Sciatic nerve (tissue), 2 donors: ENCODE measurements at regions not wholly inside any gene's neighbourhood (a gene's known extent, or its start where the extent isn't known, plus 50 kb on each side); places are given as distances from the start of the nearest gene placed in this dataset.

Experiments
- ATAC-seq: fragments of 200-7000 bp; cut with Tn5 transposase; one replicate; pipeline ENCODE4 v1.9.1; 2020; ENCODE audit warnings: mild to moderate bottlenecking, moderate library complexity
- DNase-seq: peaks from one replicate; pipeline ENCODE4 v3.0.0-alpha.2; 2020; ENCODE audit warnings: low spot score
- intact Hi-C: fragments of 100-400 bp; cut with DNase I; formaldehyde crosslinking; loops from one replicate; pipeline ENCODE4 v1.14.2; 2022
- donor health status: DM: no; HTN: no; CAD: no.
- donor health status: DM: no; HTN: no; CAD: no.

DNA sequence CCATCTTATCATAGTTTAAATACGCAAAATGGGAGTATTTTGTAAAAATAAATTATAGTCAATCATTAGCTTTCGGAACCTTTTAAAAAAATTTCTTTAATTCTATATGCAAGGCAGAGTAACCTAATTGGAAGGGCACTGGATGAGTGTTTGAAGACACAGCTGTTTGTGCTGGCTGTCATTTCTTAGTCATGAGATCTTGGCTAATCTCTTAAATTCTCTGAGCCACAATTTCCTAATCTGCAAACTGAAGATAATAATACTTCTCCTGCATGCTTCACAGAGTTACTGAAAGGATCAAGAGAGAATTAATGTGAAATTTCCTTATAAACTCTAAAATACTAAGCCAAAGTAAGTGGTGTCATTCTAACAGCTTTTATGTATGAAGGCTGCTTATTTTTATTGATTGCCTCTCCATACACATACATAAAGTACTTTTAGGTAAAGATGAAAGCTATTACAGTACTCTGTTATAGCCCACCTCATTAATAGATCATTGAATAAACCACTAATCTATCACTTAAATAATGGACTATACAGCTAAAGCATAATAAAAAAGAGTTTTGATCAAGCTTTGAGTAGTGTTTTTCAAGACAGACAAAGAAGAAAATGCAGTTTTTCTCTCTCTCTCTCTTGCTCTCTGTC is 383.7 kb upstream of the IRAK1BP1 start:
- ATAC-seq (no peak), DNase-seq (no peak)
- intact Hi-C loops, result no loop called here

DNA sequence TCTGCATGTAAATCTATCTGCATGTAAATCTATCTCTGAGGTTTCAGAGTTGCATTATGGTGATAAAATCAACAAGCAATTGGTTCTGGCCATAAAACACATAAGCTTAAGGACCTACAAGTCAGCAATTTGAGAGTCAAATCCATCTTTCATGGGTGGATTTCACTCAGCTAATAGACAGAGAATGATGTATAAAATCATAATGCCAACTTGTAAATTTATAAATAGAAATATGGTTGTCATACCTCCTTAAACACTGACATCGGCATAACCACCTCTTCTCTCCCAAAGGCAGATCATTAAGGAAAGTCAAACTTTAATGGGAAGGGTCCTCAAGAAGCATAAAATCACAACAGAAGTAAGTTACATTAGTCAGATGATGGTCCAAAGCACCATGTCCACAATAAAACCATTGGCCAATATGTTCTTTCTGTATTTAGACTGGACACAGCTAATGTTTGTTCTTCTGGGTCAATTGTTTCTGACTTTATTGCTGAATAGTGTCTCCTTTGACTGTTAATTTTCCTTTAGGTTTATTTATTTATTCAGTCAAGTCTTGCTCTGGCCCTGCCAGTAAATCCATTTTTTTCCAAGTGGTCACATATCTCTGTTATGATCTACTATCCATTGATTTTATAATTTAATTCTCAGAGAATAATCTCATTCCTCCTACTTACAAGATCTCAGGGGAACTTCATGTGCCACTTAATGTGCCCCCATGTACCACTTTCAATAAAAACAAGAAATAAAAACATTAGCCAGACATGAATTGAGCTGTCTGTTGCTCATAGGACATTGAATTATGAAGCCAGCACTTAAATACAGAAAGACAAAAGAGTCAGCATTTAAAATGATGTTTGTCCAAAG is 382.9 kb upstream of the IRAK1BP1 start:
- DNase-seq (no peak), ATAC-seq (no peak)
- intact Hi-C loops, result no loop called here

GRCh38 chr6:78487401-78487800 is 379.9 kb upstream of the IRAK1BP1 start:
- DNase-seq (no peak), ATAC-seq (no peak)
- intact Hi-C loops, result no loop called here

DNA sequence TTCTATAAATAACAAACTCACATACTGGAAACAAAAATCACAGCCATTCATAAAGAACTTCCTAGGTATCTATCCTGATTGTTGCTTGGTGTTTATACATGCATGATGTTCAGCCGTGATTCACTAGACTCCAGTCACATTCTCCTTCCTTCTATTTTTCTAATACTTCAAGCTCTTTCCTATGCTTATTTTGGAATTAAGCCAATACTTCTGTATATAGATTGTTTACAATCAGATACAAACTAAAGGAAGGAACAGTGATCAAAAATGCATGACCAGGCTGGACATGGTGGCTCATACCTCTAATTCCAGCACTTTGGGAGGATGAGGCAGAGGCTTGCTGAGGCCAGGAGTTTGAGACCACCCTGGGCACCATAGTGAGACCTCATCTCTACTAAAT is 377.5 kb upstream of the IRAK1BP1 start:
- intact Hi-C loops, result no loop called here
- ATAC-seq (no peak), DNase-seq (no peak)

DNA sequence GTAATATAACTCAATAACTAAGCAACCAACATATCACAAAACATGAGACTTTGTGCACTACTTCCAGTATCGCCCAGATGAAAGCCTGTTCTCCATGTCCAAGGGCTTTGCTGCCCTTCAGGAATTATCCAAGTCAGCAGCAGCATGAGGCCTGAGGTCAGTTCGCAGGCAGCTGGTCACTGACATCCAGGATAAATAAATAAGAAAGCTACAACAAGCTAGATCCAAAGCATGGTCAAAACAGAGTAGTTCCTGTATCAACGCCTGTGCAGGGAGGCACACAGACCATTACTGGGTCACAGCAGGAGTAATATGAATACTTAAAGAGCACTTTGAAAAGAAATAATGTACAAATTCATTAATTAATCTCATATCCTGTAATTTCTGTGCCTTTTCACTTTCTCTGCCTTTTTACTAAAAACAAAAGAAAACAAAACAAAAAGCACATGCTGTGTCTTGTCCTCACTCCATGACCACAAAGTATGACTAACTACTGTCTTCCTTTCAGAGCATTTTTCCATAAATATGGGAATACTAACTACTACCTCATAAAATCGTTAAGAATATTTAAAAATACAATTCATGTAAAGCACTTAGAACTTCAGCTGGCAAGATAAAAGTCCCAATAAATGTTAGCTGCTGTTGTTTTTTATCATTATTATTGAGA is 374.9 kb upstream of the IRAK1BP1 start:
- ATAC-seq (peak; percentile 65), DNase-seq (no peak)
- intact Hi-C loops, result no loop called here

GRCh38 chr6:78500299-78501089 is 366.9 kb upstream of the IRAK1BP1 start:
- intact Hi-C loops, result no loop called here
- ATAC-seq (no peak), DNase-seq (no peak)

DNA sequence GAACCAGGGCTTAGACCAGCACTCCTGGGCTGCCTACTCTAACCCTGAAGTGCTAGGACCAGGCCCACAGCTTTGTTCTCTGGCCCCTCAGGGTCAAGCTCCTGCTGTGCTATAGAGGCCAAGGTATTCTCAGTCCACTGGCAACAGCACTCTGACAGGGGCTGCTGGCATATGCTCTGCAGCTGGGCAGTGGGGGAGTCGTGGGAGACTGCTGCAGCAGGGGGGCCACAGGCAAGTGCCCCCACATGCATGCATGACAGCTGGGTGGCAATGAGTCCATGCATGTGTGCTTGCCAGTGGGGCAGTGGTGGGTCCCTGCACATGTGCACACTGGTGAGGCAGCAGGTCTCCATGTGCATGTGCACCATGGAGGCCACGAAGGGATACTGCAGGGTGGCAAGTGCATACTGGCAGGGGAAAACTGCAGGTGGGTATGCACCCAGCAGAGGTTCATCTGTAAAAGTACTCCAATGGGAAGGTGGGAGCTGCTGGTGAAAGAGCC is 364.9 kb upstream of the IRAK1BP1 start:
- ATAC-seq (no peak), DNase-seq (no peak)
- intact Hi-C loops, result no loop called here

- no peak for ATAC-seq
- intact Hi-C loops, result no loop called here
- no peak for DNase-seq
Measured at GRCh38 chr6:78505178-78505577, 362.2 kb upstream of the IRAK1BP1 start.

DNA sequence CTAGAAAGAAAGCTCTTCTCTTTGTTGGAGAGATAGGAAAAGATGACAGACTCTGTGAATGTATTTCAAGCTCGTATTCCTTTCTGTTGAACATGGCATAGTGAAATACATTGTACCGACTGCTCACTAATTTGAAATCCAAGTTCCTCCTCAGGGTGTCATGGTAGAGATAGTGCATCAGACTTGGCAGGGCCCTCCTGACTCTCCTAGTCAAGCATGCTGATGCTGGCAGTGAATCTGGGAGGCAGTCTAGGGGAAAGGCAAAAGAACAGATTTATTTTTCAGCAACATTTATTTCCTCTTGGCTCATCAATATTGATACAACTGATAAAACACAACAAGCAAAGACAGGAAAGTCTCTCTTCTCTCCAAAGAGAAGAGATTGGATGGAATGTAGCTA is 356.3 kb upstream of the IRAK1BP1 start:
- DNase-seq (no peak), ATAC-seq (no peak)
- intact Hi-C loops, result no loop called here

DNA sequence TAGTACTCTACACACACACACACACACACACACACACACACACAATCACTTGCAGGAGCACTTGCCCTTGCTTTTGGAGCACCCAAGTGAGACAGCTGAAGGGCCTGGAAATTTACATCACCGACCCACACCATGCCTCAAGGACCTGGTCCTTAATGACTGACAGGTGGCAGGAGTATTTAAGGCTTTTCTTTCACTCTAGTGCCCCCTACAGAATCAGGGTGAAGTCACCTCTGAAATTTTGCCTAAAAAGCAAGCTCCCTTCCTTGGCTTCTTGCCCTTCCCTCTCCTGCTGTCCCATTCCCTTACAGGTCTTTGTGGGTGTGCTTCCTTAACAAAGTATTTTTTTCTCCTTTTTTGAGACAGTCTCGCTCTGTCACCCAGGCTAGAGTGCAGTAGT is 353.5 kb upstream of the IRAK1BP1 start:
- ATAC-seq (no peak), DNase-seq (no peak)
- intact Hi-C loops, result no loop called here

- ATAC-seq (no peak), DNase-seq (no peak)
- intact Hi-C loops, result no loop called here
Measured at GRCh38 chr6:78515271-78515670, 352.1 kb upstream of the IRAK1BP1 start.

DNA sequence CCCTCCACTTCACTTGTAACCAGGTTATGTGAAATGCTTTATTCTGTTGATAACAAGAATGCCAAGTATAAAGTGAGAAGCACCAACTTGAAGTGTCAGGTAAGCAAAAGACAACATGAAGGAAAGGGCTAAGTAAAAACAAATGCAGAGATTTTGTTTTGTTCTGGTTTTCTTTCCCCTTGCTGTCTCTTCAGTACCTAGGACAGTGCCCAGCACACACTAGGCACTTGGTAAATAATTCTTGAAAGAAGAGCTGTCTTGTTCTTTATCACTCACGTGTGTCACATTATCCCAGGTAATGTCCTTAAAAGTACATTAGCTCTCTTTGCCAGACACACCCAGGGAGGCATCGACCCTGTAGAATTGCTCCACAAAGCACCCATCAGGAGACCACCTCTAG is 350.0 kb upstream of the IRAK1BP1 start:
- ATAC-seq, result no peak
- intact Hi-C loops, result no loop called here
- no peak for DNase-seq

DNA sequence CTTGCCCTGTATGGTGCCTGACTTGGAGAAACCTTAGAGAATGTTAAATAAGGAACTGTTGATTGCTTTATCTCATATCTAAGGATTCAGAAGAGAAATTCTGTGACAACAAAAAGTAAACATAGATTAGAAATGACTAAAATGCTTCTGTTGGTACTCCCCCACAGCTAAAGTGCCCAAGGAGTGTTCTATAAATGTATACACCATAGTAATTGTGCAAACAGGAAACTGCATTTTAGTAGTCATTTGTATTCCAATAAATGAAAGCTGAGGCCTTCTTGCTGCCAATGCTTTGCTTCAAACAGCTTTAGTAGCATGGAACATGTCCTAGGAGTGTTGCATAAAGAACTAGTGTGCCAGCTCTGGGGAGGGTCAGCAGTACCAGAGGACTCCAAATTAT is 343.7 kb upstream of the IRAK1BP1 start:
- intact Hi-C loops, result no loop called here
- DNase-seq, result no peak
- ATAC-seq, result no peak

DNA sequence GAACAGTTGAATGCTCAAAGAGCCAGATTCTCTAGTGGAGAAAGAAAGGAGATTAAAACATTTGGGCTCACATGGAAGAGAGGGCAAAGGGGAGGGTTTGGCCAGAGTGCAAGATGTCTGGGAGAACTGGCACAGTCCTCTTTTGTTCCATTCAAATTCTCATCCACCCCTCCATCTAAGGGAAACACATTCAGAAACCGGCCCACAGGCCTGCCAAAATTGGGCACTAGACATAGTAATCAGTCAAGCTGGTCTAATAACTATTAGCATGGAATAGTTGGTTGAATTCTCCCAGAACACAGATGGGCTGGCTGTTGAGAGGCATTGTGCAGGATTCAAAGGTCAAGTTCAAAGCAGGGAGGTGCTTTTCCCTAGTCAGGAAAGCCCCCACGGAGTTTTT is 341.4 kb upstream of the IRAK1BP1 start:
- intact Hi-C loops, result no loop called here
- ATAC-seq (no peak), DNase-seq (no peak)

DNA sequence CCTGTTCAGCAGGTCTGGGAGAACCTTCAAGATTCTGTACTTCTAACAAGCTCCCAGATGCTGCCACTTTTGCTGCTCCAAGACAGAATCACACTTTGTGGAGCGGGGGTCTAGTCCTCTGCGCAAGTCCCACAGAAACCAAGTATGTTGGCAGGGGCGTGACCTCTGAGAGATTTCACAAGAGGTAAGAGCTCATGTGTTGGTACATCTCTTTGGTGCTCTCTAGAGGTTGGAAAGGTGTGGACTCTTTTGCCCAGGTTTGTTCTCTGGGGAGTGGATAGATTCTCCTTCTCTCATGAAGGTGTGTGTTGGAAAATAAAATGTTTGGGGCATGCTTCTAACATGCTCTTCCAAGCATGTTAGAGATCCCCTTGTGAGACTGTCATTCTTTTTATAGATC is 340.9 kb upstream of the IRAK1BP1 start:
- DNase-seq (no peak), ATAC-seq (no peak)
- intact Hi-C loops, result no loop called here

DNA sequence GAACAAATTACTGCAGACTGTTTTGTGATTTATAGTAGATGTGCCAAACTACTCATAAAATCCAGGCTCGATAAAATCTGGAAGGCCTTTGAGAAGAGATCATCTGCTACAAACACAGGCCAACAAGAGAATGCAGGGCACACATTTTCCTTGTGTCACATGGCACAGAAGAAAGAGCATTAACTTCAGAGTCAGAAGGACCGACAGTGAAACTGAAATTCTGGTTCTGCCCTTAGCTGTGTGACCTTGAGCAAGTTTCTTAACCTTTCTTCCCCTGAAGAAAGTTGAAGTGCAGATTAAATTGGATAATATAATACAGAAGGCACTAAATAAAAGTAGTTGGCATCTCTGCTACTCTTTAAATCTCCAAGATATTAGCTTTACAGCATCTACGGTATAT is 338.4 kb upstream of the IRAK1BP1 start:
- ATAC-seq, result no peak

GRCh38 chr6:78530208-78530607 is 337.1 kb upstream of the IRAK1BP1 start:
- ATAC-seq, result no peak
- DNase-seq, result no peak
- intact Hi-C loops, result no loop called here

More for the DNA sequence above, 338.4 kb upstream of the IRAK1BP1 start:
- intact Hi-C loops, result no loop called here
- no peak for DNase-seq

DNA sequence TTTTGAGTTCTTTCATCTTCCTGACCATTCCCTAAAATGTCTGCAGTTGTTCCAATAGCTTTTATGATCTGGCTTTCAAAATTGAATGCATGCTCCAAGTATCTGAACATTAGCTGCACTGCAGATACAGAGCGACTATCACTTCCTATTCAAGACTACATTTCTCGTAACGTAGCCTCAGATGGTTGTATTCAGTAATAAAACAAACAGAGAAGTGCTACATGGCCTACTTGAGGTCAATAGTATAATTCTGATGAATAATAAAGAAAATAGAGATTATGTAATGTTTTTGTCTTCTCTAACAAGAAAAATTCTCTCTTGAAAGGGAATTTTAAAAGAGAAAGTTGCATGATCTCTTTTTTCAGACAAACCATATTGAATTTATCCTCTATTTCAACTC is 333.9 kb upstream of the IRAK1BP1 start:
- ATAC-seq (no peak), DNase-seq (no peak)
- intact Hi-C loops, result no loop called here

DNA sequence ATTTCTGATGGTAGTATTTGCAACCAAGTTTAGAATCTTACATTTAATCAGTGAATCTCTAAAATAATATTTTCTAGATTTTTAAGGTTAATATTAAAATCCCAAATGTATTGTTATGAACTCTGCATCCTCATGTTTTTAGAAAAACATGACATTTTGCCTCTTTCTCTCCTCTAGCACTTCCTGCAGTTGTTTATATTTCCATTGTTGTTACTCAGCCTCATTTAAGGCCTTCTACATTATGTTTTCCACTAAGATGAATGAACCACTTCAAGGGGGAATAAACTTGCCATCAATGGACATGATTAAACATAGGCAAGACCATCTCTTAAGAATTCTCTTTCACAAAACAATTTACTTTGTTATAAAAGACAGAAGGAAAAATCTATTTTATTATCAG is 333.5 kb upstream of the IRAK1BP1 start:
- intact Hi-C loops, result no loop called here
- DNase-seq, result no peak
- ATAC-seq, result no peak
